Lower lobe of right lung (tissue), 2 donors: ENCODE measurements at regions not wholly inside any gene's neighbourhood (a gene's known extent, or its start where the extent isn't known, plus 50 kb on each side); places are given as distances from the start of the nearest gene placed in this dataset.
"Not testable (repeated sequence)": the region's sequence is repeated elsewhere in the genome, so short reads cannot be mapped to it uniquely, and the experiment has no call there.

ENCODE experiments used
- ATAC-seq, 2 donors: fragments of 200-7000 bp; cut with Tn5 transposase; one replicate each; pipeline ENCODE4 v1.9.1; 2020 to 2022; ENCODE audit warnings: mild to moderate bottlenecking in 2 of 2, moderate library complexity in 2 of 2
- DNase-seq: peaks from one replicate; pipeline ENCODE4 v3.0.0-alpha.2; 2020
- H3K27ac ChIP-seq: fragments of 200-600 bp; one replicate; pipeline ENCODE4 v1.8.0; 2022
- H3K27me3 ChIP-seq: fragments of 200-600 bp; one replicate; pipeline ENCODE4 v1.8.0; 2022; ENCODE audit warnings: low read depth
- H3K36me3 ChIP-seq: fragments of 200-600 bp; one replicate; pipeline ENCODE4 v1.8.0; 2022; ENCODE audit warnings: mild to moderate bottlenecking
- H3K4me1 ChIP-seq: fragments of 200-600 bp; one replicate; pipeline ENCODE4 v1.8.0; 2022
- H3K4me3 ChIP-seq: fragments of 200-600 bp; one replicate; pipeline ENCODE4 v1.8.0; 2022; ENCODE audit warnings: mild to moderate bottlenecking
- H3K9me3 ChIP-seq: fragments of 200-600 bp; one replicate; pipeline ENCODE4 v1.8.0; 2022
- intact Hi-C: fragments of 100-400 bp; cut with DNase I; formaldehyde crosslinking; loops from one replicate; pipeline ENCODE4 v1.11.0; 2022
- TF ChIP-seq, protein P1 (sequence below): fragments of 200-600 bp; IDR thresholded peaks from one replicate; pipeline ENCODE4 v1.8.0; 2022; ENCODE audit warnings: antibody characterized with exemption, mild to moderate bottlenecking
- donor health status: DM: no; HTN: yes; CAD: no; lungs with severe emphysema.

DNA sequence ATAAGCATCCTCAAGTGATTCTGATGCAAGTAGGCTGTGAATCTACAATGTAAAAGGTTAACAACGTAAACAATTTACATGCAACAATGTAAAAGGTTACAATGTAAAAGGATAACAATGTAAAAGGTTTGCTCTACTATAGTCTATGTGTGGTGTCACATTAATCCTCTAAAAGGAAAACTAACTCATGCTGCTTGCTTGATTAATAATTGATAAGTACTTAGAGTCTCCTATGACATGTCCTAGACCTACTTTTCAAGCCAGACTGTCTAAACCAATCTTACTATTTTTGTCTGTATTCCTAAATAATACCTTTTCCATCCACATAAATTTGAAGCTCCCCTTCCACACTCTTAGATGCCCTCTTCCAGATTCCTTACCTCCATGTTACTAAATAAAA lies 606.8 kb downstream of the LTN1 start:
- ATAC-seq, result no peak
- intact Hi-C loops, result no loop called here
- TF ChIP-seq, protein P1, sequence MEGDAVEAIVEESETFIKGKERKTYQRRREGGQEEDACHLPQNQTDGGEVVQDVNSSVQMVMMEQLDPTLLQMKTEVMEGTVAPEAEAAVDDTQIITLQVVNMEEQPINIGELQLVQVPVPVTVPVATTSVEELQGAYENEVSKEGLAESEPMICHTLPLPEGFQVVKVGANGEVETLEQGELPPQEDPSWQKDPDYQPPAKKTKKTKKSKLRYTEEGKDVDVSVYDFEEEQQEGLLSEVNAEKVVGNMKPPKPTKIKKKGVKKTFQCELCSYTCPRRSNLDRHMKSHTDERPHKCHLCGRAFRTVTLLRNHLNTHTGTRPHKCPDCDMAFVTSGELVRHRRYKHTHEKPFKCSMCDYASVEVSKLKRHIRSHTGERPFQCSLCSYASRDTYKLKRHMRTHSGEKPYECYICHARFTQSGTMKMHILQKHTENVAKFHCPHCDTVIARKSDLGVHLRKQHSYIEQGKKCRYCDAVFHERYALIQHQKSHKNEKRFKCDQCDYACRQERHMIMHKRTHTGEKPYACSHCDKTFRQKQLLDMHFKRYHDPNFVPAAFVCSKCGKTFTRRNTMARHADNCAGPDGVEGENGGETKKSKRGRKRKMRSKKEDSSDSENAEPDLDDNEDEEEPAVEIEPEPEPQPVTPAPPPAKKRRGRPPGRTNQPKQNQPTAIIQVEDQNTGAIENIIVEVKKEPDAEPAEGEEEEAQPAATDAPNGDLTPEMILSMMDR, result no peak

DNA sequence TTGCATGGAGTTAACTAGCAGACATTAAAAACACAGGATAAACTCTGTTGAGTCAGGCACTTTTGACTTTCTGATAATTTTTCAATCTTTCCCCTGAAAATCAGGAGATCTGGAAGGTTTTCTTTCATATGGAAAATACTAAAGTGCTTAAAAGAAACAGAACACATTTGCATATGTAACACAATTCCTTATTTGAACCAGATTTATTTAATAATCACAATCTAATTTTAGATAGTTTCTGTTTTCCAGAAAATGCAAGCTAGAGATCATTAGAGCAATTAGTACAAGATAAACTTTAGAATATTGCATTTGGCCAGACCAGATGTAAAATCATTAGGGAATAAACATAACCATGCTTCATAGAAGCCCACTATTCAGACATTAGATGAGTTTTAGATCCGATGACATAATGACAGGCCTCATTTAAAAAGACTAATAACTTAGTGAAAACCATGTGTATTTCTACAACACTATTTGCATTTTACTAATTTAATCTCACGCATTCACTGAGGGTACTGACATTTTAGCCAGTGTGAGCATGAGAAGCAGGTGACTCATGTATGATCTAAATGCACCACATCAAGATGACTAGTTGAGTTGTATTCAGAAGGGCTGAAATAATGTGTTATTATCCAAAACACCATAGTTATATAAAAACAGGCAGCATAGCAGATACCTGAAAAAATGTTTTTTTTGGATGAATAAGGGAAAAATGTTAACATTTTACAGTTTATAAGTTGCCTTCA lies 611.5 kb downstream of the LTN1 start:
- H3K36me3 ChIP-seq, ATAC-seq, H3K27ac ChIP-seq, H3K4me1 ChIP-seq, H3K9me3 ChIP-seq, DNase-seq, H3K27me3 ChIP-seq, H3K4me3 ChIP-seq, intact Hi-C loops: not testable (repeated sequence)

More for the DNA sequence above, 606.8 kb downstream of the LTN1 start:
- Histone ChIP-seq H3K4me3 (no peak overlapping the region), H3K9me3 (no peaks in the 10 kb centered on the region), H3K27me3 (no peaks in the 10 kb centered on the region), H3K27ac (no peak overlapping the region), H3K4me1 (no peaks in the 10 kb centered on the region), H3K36me3 (no peaks in the 10 kb centered on the region)
- DNase-seq, result no peak

DNA sequence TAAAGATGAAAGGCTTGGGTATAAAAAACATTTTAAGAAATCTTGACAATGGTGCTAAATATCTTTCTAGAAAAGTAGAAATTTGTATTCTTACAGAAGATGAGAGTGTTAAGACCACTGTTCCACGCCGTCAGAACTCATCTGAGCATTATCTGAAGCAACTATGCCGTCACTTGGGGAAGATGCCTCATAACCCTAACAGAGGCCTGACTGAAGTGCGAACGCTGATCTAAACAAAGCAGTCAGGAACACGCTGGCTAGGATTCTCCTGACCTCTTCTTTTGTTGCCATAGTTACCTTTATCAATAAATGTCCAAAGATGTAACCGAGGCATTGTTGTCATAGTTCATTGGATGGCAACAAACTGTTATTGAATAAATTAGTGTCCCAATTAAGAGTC lies 612.4 kb downstream of the LTN1 start:
- Histone ChIP-seq H3K4me1 (no peaks in the 10 kb centered on the region), H3K27ac (no peak overlapping the region), H3K4me3 (no peak overlapping the region), H3K27me3 (no peaks in the 10 kb centered on the region), H3K36me3 (no peaks in the 10 kb centered on the region), H3K9me3 (no peaks in the 10 kb centered on the region)
- intact Hi-C loops, result no loop called here
- DNase-seq (no peak), ATAC-seq (no peak)
- TF ChIP-seq, protein P1, result no peak

DNA sequence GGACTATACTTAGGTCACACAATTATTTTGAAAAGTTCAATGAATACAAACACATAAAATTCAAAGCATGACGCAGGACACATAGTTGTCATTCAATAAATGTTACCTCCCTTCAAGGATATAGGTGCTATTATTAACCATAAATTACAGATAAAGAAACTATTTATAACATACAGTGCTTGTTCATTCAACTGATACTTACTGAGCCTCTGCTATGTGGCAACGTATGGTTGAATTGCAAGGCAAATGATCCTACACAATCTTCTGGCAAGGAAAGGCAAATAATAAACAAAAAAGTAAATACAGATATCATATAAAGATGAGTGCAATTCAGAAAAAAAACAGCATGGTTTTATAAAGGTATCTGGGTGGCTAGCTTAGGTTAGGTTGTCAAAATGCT lies 614.7 kb downstream of the LTN1 start:
- no peaks in the 10 kb centered on the region for H3K36me3 ChIP-seq
- intact Hi-C loops, result no loop called here
- DNase-seq (no peak), ATAC-seq (no peak)
- H3K27ac ChIP-seq, result no peak overlapping the region
- H3K27me3 ChIP-seq, result no peaks in the 10 kb centered on the region
- no peaks in the 10 kb centered on the region for H3K9me3 ChIP-seq
- no peaks in the 10 kb centered on the region for H3K4me1 ChIP-seq
- no peak overlapping the region for H3K4me3 ChIP-seq
- TF ChIP-seq, protein P1, result no peak

DNA sequence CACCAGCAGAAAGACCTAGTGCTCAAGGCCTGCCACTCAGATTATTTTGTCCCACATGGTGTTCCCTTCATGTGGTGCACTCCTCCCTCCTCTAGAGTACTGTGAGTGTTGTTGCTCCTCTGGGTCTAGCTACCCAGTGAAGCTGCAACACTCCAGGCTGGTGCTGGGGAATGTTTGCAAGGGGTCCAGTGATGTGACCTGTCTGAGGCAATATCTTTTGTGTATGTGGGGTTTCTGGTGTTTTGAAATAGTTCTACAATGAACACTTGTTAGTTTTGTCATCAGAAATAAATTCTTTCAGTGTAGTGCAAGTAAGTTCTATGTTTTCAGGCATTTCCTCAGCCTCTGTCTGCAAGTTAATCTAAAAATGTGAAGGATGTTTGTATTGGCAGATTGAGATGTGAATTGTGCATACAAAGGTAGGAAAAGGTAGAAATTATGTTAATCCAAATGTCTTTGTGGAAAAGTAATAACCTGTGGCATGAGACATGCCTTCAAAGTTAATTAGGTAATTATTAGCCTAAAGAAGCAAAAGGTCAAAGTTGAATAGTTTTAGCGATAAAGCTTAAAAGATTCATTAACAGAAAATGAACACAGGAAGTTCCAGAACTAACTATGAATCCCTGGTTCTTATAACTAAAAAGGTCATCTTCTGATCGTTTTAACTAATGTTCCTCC lies 616.8 kb downstream of the LTN1 start:
- Histone ChIP-seq H3K4me1 (no peaks in the 10 kb centered on the region), H3K27ac (no peak overlapping the region)
- intact Hi-C loops, result no loop called here

DNA sequence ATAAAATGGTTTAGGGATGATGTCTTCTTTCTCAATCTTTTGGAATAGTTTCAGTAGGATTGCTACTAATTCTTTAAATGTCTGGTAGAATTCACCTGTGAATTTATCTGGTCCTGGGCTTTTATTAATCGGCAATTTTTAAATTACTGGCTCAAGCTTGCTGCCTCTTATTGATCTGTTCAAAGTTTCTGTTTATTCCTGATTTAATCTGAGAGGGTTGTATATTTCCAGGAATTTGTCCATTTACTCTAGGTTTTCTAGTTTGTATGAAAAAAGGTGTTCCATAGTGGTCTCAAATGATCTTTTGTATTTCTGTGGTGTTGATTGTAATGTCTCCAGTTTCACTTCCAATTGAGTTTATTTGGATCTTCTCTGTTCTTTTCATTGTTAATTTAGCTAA lies 617.8 kb downstream of the LTN1 start:
- ATAC-seq (no peak), DNase-seq (no peak)
- Histone ChIP-seq H3K36me3 (no peaks in the 10 kb centered on the region), H3K4me3 (no peak overlapping the region), H3K9me3 (peaks cover 11% of the 10 kb centered on the region), H3K4me1 (no peaks in the 10 kb centered on the region), H3K27ac (no peak overlapping the region), H3K27me3 (no peaks in the 10 kb centered on the region)
- intact Hi-C loops, result no loop called here
- TF ChIP-seq, protein P1, result no peak

More for the DNA sequence above, 616.8 kb downstream of the LTN1 start:
- H3K27me3 ChIP-seq, result no peaks in the 10 kb centered on the region
- TF ChIP-seq, protein P1, result no peak
- H3K9me3 ChIP-seq, result peaks cover 11% of the 10 kb centered on the region
- ATAC-seq, result no peak
- DNase-seq, result no peak
- H3K36me3 ChIP-seq, result no peaks in the 10 kb centered on the region
- H3K4me3 ChIP-seq, result no peak overlapping the region
